ENCODE measurements at regions not wholly inside any gene's neighbourhood (a gene's known extent, or its start where the extent isn't known, plus 50 kb on each side); places are given as distances from the start of the nearest gene placed in this dataset.

GRCh38 chr21:18985584-18985983 is 582.0 kb upstream of the TMPRSS15 start:
- no peak overlapping the region for H3K27ac Mint-ChIP-seq
- no peaks in the 10 kb centered on the region for H3K9me3 ChIP-seq (ENCODE audit: control insufficient read depth, low read length, poor library complexity, severe bottlenecking)
- no peak overlapping the region for H3K4me3 Mint-ChIP-seq
- no peaks in the 10 kb centered on the region for H3K27me3 Mint-ChIP-seq
- H3K4me1 Mint-ChIP-seq = no peaks in the 10 kb centered on the region
- no peaks in the 10 kb centered on the region for H3K36me3 Mint-ChIP-seq (ENCODE audit: low read depth)
- ATAC-seq = no peak
- DNase-seq = no peak

- Mint-ChIP-seq H3K27me3 (no peaks in the 10 kb centered on the region), H3K4me1 (no peaks in the 10 kb centered on the region), H3K27ac (no peak overlapping the region), H3K36me3 (ENCODE audit: low read depth) (no peaks in the 10 kb centered on the region), H3K4me3 (no peak overlapping the region)
- no peaks in the 10 kb centered on the region for H3K9me3 ChIP-seq (ENCODE audit: control insufficient read depth, low read length, poor library complexity, severe bottlenecking)
- DNase-seq (no peak), ATAC-seq (no peak)
Observed at GRCh38 chr21:18986197-18986596, 582.6 kb upstream of the TMPRSS15 start.

GRCh38 chr21:18987520-18988026 is 584.0 kb upstream of the TMPRSS15 start:
- Mint-ChIP-seq H3K27ac (no peak overlapping the region), H3K4me1 (no peaks in the 10 kb centered on the region), H3K36me3 (ENCODE audit: low read depth) (no peaks in the 10 kb centered on the region), H3K4me3 (no peak overlapping the region), H3K27me3 (no peaks in the 10 kb centered on the region)
- DNase-seq (no peak), ATAC-seq (no peak)
- H3K9me3 ChIP-seq (ENCODE audit: control insufficient read depth, low read length, poor library complexity, severe bottlenecking) = no peaks in the 10 kb centered on the region

- Mint-ChIP-seq H3K36me3 (ENCODE audit: low read depth) (no peaks in the 10 kb centered on the region), H3K27ac (no peak overlapping the region), H3K4me3 (no peak overlapping the region), H3K27me3 (no peaks in the 10 kb centered on the region), H3K4me1 (no peaks in the 10 kb centered on the region)
- H3K9me3 ChIP-seq (ENCODE audit: control insufficient read depth, low read length, poor library complexity, severe bottlenecking) = no peaks in the 10 kb centered on the region
- no peak for ATAC-seq
- no peak for DNase-seq
Observed at GRCh38 chr21:18989953-18990495, 586.4 kb upstream of the TMPRSS15 start.

GRCh38 chr21:18991846-18992245 is 588.3 kb upstream of the TMPRSS15 start:
- no peaks in the 10 kb centered on the region for H3K9me3 ChIP-seq (ENCODE audit: control insufficient read depth, low read length, poor library complexity, severe bottlenecking)
- Mint-ChIP-seq H3K27ac (no peak overlapping the region), H3K4me3 (no peak overlapping the region), H3K36me3 (ENCODE audit: low read depth) (no peaks in the 10 kb centered on the region), H3K27me3 (no peaks in the 10 kb centered on the region), H3K4me1 (no peaks in the 10 kb centered on the region)
- ATAC-seq (no peak), DNase-seq (no peak)

- no peak for ATAC-seq
- H3K9me3 ChIP-seq (ENCODE audit: control insufficient read depth, low read length, poor library complexity, severe bottlenecking) = no peaks in the 10 kb centered on the region
- H3K27ac Mint-ChIP-seq = no peak overlapping the region
- no peak overlapping the region for H3K4me3 Mint-ChIP-seq
- no peaks in the 10 kb centered on the region for H3K36me3 Mint-ChIP-seq (ENCODE audit: low read depth)
- no peaks in the 10 kb centered on the region for H3K27me3 Mint-ChIP-seq
- H3K4me1 Mint-ChIP-seq = no peaks in the 10 kb centered on the region
- DNase-seq = no peak
Observed at GRCh38 chr21:19010251-19010650, 606.7 kb upstream of the TMPRSS15 start.

- H3K4me1 Mint-ChIP-seq = no peaks in the 10 kb centered on the region
- H3K27ac Mint-ChIP-seq = no peak overlapping the region
- H3K27me3 Mint-ChIP-seq = no peaks in the 10 kb centered on the region
- H3K36me3 Mint-ChIP-seq (ENCODE audit: low read depth) = no peaks in the 10 kb centered on the region
- no peaks in the 10 kb centered on the region for H3K9me3 ChIP-seq (ENCODE audit: control insufficient read depth, low read length, poor library complexity, severe bottlenecking)
- H3K4me3 Mint-ChIP-seq = no peak overlapping the region
- ATAC-seq = no peak
- no peak for DNase-seq
Observed at GRCh38 chr21:19010996-19011395, 607.4 kb upstream of the TMPRSS15 start.

- Mint-ChIP-seq H3K27ac (no peak overlapping the region), H3K36me3 (ENCODE audit: low read depth) (no peaks in the 10 kb centered on the region), H3K4me3 (no peak overlapping the region), H3K27me3 (no peaks in the 10 kb centered on the region), H3K4me1 (no peaks in the 10 kb centered on the region)
- H3K9me3 ChIP-seq (ENCODE audit: control insufficient read depth, low read length, poor library complexity, severe bottlenecking) = no peaks in the 10 kb centered on the region
- ATAC-seq (no peak), DNase-seq (no peak)
Observed at GRCh38 chr21:19011451-19011850, 607.9 kb upstream of the TMPRSS15 start.

- Mint-ChIP-seq H3K36me3 (ENCODE audit: low read depth) (no peaks in the 10 kb centered on the region), H3K27ac (no peak overlapping the region), H3K4me3 (no peak overlapping the region), H3K27me3 (no peaks in the 10 kb centered on the region), H3K4me1 (no peaks in the 10 kb centered on the region)
- no peak for ATAC-seq
- no peak for DNase-seq
- H3K9me3 ChIP-seq (ENCODE audit: control insufficient read depth, low read length, poor library complexity, severe bottlenecking) = no peaks in the 10 kb centered on the region
Observed at GRCh38 chr21:19013916-19014315, 610.3 kb upstream of the TMPRSS15 start.

GRCh38 chr21:19018529-19018928 is 614.9 kb upstream of the TMPRSS15 start:
- no peaks in the 10 kb centered on the region for H3K4me1 Mint-ChIP-seq
- no peak overlapping the region for H3K4me3 Mint-ChIP-seq
- no peaks in the 10 kb centered on the region for H3K36me3 Mint-ChIP-seq (ENCODE audit: low read depth)
- H3K9me3 ChIP-seq (ENCODE audit: control insufficient read depth, low read length, poor library complexity, severe bottlenecking) = no peaks in the 10 kb centered on the region
- ATAC-seq (no peak), DNase-seq (no peak)
- H3K27me3 Mint-ChIP-seq = no peaks in the 10 kb centered on the region
- no peak overlapping the region for H3K27ac Mint-ChIP-seq

- ATAC-seq = no peak
- Mint-ChIP-seq H3K4me3 (no peak overlapping the region), H3K27ac (no peak overlapping the region), H3K27me3 (no peaks in the 10 kb centered on the region), H3K4me1 (no peaks in the 10 kb centered on the region), H3K36me3 (ENCODE audit: low read depth) (no peaks in the 10 kb centered on the region)
- no peaks in the 10 kb centered on the region for H3K9me3 ChIP-seq (ENCODE audit: control insufficient read depth, low read length, poor library complexity, severe bottlenecking)
- DNase-seq = no peak
Observed at GRCh38 chr21:19022978-19023377, 619.4 kb upstream of the TMPRSS15 start.

- ATAC-seq = no peak
- no peaks in the 10 kb centered on the region for H3K4me1 Mint-ChIP-seq
- H3K27ac Mint-ChIP-seq = no peak overlapping the region
- DNase-seq = no peak
- H3K4me3 Mint-ChIP-seq = no peak overlapping the region
- no peaks in the 10 kb centered on the region for H3K27me3 Mint-ChIP-seq
- H3K36me3 Mint-ChIP-seq (ENCODE audit: low read depth) = no peaks in the 10 kb centered on the region
- H3K9me3 ChIP-seq (ENCODE audit: control insufficient read depth, low read length, poor library complexity, severe bottlenecking) = no peaks in the 10 kb centered on the region
Observed at GRCh38 chr21:19026911-19027310, 623.3 kb upstream of the TMPRSS15 start.

GRCh38 chr21:19029816-19030215 is 626.2 kb upstream of the TMPRSS15 start:
- Mint-ChIP-seq H3K36me3 (ENCODE audit: low read depth) (no peaks in the 10 kb centered on the region), H3K4me1 (no peaks in the 10 kb centered on the region), H3K4me3 (no peak overlapping the region), H3K27me3 (no peaks in the 10 kb centered on the region), H3K27ac (no peak overlapping the region)
- H3K9me3 ChIP-seq (ENCODE audit: control insufficient read depth, low read length, poor library complexity, severe bottlenecking) = no peaks in the 10 kb centered on the region
- ATAC-seq (no peak), DNase-seq (no peak)

- DNase-seq (no peak), ATAC-seq (no peak)
- H3K4me3 Mint-ChIP-seq = no peak overlapping the region
- H3K27me3 Mint-ChIP-seq = no peaks in the 10 kb centered on the region
- no peaks in the 10 kb centered on the region for H3K9me3 ChIP-seq (ENCODE audit: control insufficient read depth, low read length, poor library complexity, severe bottlenecking)
- H3K4me1 Mint-ChIP-seq = no peaks in the 10 kb centered on the region
- no peak overlapping the region for H3K27ac Mint-ChIP-seq
- no peaks in the 10 kb centered on the region for H3K36me3 Mint-ChIP-seq (ENCODE audit: low read depth)
Observed at GRCh38 chr21:19031953-19032352, 628.4 kb upstream of the TMPRSS15 start.
